Kidney glomerular epithelial cell (primary cell): ENCODE measurements at regions not wholly inside any gene's neighbourhood (a gene's known extent, or its start where the extent isn't known, plus 50 kb on each side); places are given as distances from the start of the nearest gene placed in this dataset.
A peak's percentile ranks its signal among the peaks of the same experiment; 100 is the strongest.

Source experiments
- DNase-seq: peaks from one replicate; lab custom pipeline; 2025; lab: John Stamatoyannopoulos, UW

DNA sequence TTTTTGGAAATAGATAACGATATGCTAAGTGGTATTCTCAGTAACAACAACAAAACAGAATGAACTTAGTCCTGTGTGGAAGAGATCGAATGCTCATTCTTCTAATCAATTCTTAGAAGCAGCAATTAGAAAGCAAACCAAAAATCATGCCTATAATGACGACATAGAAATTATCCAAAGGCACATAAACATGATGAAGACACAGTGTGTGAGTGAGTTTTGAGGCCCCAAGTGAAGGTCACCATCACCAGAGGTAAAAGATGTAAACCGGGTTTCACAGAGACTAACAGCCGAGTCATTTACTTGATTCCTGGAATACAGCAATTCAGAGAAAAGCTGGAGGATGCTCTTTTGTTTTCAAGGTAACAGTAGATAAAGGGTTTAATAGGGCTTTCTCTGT lies 509.2 kb downstream of the TDRD15 start:
- no peak for DNase-seq

DNA sequence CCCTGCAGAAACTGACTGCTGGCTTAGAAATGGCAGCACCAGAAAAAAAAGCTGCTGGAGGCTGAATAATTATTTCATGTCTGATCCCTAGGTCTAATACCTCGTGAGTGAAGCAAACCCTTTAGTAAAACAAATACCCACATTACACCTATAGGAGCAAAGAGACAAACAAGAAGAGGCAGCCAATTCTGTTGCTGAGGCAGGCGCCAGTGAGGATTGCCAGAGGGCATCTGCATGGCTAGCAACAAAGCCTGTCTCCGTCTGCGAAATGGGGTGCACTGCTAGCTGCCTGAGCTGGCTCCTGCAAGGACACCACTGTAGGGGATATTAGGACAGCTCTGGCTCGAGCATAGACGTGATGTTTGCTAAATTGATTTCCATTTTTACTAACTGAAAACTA lies 509.7 kb downstream of the TDRD15 start:
- DNase-seq: no peak

DNA sequence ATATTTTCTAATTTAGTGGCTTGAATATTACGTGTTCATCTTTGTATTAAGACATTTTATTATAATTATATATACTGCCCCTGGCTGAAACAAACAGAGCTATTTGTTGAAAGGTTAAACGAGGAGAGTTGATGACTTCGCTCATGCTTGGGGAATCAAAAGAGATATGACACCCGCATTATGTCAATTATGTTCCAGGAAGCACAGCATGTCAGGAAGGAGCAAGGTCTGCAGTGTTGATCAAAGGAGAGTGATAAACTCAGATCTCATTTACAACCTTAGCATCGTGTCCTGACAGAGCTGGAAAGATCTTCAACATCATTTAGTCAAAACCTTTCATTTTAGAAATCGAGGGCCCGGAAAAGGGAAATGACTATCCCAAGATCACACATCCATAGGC lies 510.1 kb downstream of the TDRD15 start:
- DNase-seq: no peak

DNA sequence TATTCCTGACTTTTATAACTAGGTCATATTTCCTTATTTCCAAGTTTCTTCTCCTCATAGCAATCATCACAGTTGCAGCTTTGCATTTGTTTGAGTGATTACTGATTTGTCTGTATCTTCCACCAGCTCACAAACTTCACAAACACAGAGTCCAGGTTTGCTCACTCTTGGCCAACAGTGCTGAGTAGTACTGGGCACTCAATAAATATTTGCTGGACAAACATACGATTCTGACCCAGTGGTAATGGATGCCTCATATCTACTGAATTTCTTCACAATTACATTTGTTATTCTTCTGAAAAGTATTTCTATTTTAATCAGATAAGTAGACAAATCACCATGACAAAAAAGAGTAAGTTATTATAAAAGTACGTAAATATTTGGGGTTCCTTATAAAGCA lies 516.3 kb downstream of the TDRD15 start:
- no peak for DNase-seq

DNA sequence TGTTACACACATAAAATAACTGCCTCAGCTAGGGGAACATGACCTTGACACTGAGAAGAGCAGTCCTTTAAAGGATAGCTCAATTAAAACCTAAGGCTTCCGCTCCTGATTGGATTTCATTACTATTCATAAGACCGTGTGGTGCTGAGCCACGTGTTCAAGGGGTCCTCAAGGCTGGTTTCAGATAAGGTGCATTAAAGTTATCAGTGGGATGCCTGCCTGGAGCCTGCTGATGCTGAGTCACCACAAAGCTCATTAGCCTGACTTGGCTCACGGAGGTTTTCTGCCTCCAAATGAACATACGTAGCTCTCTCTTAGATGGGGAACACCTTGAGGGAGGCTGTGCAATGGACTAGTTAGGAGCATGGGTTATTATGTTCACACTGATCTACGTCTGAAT lies 518.9 kb downstream of the TDRD15 start:
- no peak for DNase-seq

DNA sequence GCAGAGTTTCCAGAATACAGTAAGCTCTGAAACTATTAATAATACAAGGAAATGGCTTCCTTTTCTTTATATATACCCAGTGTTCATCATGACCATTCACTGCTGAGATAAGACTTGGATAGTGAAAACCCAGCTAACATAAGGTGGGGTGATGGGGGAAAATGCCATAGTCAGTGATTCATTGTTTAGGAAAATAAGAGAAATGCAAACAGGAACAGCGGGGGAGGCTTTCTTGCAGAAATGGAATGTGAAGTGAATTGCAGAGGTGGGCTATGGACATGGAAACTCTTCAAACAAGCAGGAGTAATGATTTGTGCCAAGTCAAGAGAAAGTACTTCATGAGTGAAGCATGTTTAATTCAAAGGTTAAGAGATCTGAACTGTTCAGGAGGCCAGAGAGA lies 519.4 kb downstream of the TDRD15 start:
- DNase-seq: peak; percentile 72

DNA sequence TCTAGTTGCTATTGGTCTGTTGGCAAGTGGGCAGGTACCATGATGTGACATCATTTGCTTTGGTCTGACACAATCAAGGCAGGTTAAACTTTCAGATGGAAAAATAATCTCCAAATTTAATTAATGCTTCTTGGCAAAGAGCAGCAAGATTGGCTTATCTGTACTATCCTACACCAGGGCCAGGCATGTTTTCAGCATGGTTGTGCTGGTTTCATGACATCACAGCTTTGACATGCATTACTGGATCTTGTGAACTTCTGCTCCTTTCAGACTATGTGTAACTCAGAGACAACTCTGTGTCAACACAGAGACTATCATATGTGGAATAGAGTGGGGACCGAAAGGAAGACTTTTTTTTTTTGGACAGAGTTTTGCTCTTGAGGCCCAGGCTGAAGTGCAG lies 520.5 kb downstream of the TDRD15 start:
- DNase-seq: no peak

DNA sequence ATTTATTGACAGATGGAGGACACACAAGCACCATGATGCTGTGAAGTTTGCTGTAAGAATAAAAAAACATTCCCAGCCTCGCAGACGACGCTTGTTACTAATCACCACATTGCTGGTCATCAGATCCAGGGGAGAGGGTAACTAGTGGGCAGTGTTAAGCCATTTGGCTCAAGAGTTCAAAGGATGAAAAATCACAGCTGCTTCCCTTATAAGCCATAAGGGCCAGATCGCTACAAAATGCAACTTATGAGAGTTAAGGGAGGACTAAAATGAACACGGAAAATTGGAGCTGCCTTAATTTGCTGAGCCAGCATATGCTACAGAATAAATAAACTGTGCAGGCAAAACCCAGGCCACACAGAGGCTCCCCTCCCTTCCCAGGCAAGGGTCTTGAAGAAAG lies 522.6 kb downstream of the TDRD15 start:
- DNase-seq: no peak

DNA sequence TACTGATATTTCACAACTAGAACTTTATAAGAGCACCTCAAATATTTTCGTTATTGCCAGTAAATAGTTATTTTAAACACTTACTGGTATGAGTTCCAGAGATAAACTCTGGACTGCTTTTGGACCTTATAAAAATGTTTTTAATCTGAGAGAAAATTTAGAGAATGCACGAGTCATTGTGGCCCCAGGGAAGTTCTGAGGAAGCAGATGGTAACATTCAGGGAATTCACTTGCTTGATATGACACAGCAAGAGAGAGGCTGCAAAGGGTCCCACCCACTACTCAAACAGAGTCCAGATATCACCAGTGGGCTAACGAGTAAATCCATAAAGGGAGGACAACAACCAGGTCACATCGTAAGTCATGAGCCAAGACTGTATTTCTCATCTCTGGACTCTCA lies 526.8 kb downstream of the TDRD15 start:
- no peak for DNase-seq

DNA sequence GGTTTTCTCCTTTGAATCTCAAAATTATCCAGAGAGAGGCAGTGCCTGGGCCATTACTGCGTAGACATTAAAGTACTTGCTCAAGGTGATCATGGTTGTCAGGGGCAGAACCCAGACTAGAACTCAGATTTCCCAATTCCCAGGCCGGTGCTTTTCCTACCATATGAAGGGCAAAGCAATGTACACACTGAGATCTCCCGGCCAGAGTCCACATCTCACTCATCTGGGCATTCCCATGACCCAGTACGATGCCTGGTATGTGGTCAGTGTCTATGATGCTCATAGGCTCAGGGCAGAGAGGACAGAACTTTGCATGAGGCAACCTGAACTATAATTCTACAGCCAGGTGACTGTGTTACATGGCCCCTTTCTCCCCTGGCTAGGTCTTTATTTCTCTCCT lies 531.4 kb downstream of the TDRD15 start:
- DNase-seq: no peak

DNA sequence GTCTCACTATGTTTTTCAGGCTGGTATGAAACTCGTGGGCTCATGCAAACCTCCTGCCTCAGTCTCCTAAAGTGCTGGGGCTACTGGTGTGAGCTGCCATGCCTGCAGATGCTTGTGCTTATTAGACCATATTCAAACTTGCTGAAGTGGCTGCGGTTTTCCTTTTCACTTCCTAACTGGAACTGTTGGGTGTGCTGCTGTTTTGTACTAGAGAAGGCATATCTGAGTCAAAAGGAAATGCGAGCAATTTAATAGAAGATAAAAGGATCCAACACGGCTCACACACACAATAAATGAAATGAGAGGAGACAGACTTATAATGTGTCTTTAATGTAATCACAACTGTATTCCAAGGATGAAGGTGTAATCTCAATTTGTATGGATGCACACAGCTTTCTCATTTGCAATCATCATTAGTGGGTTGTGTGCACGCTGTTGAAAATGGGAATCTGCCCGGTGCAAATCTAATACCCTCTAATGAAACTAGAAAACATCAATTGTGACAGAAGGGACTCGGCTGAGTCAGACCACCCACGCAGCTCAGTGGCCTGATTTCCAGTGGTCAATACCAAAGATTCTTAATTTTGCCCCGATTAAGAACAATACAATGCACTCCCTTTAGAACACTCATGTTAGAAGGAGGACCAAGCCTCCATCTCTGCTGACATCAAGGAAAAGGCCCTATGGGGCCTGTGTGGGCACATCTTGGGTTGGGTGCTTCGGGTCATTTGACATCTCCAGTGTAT lies 532.7 kb downstream of the TDRD15 start:
- DNase-seq: no peak

DNA sequence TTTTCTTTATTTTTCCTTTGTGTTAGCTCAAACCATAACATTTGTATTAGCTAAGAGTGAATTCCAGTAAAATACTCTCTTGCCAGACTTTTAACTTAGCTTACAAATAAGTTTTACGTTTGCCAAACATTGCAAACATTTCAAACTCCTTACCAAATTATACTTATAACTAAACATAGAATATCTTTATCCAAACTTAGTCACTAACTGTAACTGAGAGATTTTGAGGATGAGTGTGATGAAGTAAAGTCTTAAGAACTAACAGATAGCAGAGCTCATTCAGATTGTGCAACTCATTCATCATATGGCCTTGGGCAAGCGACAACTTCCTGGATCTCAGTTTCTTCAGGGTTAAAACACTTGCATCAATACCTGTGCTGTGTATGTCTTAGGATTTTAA lies 533.7 kb downstream of the TDRD15 start:
- DNase-seq: no peak

DNA sequence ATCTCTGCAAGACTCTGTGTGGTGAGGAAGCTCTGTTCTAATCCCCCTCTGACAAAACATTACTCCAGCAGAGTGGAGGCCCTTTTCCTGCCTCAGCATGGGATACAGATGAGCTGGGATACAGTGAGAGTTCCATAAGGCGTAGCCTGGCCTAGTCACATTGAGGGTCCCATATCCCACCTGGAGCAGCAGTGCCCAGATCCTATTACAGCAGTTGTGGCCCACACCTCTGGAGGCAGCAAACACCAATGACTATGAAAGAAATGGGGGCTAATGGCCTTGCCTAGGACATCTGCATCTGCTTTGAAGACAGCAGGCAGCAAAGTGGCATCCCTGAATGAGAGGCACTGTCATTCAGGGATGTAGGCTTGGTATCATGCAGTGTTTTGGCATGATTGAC lies 534.5 kb downstream of the TDRD15 start:
- DNase-seq: no peak

DNA sequence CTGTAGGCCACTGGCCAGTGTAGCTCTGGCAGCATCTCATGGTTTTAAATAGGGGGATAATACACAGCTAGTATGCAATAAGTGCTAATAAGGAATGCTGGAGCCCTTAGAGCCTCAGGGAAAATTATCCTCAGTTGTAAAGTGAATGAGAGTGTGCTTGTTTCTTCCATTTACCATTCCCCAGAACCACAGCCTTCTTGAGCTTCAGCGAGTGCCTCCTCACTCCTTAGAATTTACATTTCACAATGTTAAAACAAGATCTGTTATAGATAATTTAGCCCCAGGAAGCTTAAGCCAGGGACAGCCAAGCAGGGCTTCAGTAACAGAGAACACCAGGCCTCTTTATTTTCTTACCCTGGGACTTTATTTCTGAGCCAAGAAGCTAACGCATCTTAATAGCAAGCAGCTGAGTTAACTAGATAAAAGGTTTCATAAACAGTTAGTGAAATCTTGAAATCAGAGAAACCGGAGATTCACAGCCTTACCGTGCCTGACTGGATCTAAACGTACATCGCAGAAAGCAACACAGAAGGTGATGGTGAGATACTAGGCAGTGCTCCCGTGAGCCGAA lies 535.2 kb downstream of the TDRD15 start:
- DNase-seq: no peak

DNA sequence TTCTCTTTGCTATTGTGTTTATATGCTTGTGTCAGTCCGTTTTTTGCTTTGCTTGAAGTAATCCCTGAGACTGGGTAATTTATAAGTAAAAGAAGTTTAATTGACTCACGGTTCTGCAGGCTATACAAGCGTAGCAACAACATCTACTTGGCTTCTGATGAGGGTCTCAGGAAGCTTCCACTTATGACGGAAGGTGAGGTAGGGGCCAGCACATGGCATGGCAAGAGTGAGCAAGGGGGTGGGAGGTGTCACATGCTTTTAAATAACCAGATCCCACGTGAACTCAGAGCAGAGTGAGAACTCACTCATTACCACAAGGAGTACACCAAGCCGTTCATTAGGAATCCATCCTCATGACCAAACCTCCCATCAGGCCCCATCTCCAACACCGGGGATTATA lies 540.3 kb downstream of the TDRD15 start:
- no peak for DNase-seq

DNA sequence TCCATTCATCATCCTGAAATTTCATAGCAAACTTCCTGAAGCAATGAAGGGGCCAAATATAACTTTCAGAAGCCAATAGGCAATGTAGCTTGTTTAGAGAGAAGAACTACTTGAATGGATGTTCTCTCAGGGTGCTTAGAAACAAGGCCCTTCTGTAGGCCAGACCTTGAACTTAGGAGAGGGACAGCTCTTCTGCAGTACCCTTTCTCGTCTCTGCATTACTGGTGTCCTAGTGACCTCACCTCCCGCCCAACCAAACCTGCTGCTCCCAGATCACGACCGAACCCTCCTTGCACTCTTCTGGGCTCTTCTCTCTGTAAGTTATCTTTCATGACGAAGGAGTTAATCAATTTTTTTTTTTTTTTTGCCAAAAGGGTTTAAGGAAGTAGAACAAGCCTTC lies 543.9 kb downstream of the TDRD15 start:
- no peak for DNase-seq

DNA sequence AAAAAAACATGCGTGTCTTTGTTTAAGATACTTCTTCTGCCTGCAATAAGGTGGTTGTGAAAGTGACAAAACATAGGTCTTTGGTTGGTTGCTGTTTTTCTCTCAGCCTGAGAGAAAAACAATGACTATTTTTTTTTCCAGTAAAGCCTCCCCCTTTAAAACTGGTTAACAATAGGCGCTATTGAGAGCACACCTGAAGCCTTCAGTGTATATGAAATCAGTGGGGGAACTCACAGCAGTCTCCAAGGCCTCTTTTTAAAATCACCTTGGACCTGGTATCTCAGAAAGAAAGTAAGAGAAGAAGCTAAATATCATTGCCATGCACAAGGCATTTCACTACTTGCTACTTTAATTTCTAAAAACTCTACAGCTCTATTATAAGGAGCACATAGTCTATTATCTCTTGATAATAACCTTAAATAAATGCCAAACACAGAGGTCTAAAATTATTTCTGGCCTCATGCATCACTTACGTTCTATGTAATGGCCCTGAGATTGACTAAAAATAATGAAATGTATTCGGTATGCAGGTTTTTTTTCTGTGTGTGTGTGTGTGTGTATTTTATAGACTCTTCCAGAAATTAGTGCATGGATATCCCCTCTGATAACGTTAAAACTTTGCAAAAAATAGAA lies 544.4 kb downstream of the TDRD15 start:
- DNase-seq: no peak

DNA sequence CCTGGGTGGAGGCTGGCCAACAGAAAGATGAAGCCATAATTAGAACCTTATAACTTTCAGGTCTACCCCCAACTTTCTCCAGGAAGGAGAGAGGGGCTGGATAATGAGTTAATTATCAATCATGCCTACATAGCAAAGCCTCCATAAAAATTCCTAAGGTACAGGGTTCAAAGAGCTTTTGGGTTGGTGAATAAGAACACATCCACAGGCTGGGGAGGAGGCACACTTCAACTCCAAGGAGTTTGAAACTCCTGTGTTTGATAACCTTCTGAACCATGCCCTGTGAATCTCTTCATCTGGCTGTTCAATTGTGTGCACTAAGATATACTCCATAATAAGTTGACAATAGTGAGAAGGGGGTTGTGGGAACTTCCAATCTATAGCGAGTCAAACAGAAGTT lies 552.3 kb downstream of the TDRD15 start:
- no peak for DNase-seq

DNA sequence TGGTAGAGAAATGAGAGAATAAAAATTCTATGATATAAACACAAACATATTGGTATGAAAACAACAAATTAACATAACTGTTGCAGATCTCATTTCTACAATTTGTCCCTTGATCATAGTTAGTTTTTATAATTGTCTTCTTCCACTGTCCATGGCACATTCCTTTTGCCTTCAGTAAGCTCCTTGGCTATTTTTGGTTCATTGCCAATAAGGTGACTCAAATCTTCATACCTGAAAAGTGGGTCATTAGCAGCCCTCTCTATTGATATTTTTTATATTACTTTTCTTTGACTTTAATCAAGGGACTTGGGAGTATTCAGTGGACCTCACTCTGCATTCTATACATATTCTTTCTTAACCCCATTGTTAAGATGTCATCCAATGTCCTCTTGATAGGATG lies 552.9 kb downstream of the TDRD15 start:
- DNase-seq: peak; percentile 66

DNA sequence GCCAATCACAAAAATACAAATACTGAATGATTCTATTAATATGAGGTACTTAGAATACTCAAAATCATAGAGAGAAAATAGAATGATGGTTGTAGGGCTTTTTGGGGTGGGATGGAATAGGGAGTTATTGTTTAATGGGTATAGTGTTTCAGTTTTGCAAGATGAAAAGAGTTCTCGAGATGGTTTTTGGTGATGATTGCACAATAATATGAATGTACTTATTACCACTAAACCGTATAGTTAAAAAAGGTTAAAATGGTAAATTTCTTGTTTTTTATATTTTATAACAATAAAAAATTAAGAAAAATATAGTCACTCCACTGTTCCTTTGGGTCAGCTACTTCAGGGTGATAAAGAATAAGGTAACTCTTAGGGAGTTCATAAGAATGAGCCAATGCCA lies 560.1 kb downstream of the TDRD15 start:
- DNase-seq: no peak

DNA sequence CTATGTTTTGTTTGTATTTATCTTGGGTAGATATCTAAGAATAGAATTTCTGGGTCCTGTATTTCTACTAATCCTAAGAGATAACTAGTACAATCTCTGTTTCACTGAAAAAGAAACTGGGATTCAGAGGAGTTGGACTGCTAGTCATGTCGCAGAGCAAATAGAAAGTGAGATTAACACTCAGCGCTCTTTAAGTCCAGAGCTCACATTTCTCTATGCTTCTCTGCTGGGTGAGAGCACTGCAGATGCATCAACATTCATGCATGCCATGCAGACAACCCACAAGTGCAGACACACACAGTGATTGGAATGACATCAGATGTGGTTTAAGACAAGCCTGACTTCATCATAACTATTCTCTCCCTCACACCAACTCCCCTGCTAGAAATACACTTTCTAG lies 563.8 kb downstream of the TDRD15 start:
- DNase-seq: no peak

DNA sequence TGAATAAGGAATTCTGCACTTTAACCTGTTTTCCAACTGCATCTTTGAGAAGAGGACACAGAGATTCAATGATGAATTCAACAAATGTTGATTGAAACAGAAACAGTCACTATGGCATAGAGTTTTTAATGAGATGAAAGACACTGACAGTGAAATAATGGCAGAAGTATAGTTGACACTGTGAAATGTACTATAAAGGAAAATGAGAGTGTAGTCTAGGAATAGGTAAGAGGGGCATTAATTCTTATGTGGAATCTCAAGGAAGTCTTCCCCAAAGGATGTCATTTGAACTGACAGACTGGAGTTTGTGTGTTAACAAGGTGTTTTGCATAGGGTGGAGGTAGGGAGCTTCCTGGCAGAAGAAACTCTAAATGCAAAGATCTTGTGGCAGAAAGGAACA lies 566.2 kb downstream of the TDRD15 start:
- DNase-seq: no peak

DNA sequence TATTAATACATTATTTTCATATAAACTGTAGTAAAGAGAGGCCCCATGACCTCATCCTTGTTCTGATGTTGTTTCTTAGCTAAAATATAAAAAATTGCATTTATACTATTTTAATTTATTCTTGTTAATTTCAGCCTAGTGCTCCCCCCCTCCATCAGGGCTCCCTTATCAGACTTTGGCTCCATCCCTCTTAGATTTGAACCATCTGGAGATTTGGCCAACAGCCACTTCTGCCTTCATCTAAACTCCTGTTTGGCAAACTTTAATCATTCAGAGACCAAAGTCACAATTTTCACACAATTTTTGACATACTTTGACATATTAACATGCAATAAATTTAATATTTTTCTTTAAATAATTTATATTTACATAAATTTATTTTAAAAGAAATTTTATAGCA lies 569.3 kb downstream of the TDRD15 start:
- no peak for DNase-seq
